K562 (cell line): ENCODE measurements at regions not wholly inside any gene's neighbourhood (a gene's known extent, or its start where the extent isn't known, plus 50 kb on each side); places are given as distances from the start of the nearest gene placed in this dataset.

Source experiments
- ATAC-seq: fragments of 200-7000 bp; cut with Tn5 transposase; 3 replicates; pipeline ENCODE4 v1.9.1; 2020; ENCODE audit warnings: moderate library complexity
- BruUV-seq: library from RNA; stranded (reverse); fragments of 400-500 nt; replicated peaks from 2 replicates; lab custom pipeline; 2021; lab: Mats Ljungman, UMichigan
- CTCF ChIA-PET: fragments of 300-600 bp; formaldehyde crosslinking; extraction: SDS; loops from one replicate; lab custom pipeline; 2021; ENCODE audit warnings: low intra/inter-chr PET ratio; lab: Yijun Ruan, JAX
- POLR2A ChIA-PET: fragments of 300-600, 350-650 bp; sonication (Branson Sonifier 250); formaldehyde crosslinking; extraction: SDS; loops from one replicate; lab custom pipeline; 2021; ENCODE audit warnings: antibody characterized with exemption, inconsistent platforms; lab: Yijun Ruan, JAX
- DNase-seq, 4 experiments: peaks; one replicate each; pipeline versions ENCODE4 v3.0.0 to v3.0.0-alpha.2; 2011 to 2018; ENCODE audit warnings: low spot score in 3 of 4, mixed read lengths in 3 of 4; ENCODE audit errors: extremely low read depth in 1 of 4
- FAIRE-seq: peaks from 2 replicates; lab custom pipeline; 2011; peaks lifted over from hg19 to GRCh38; lab: Jason Lieb, UNC
- H2AFZ ChIP-seq: 2 replicates; pipeline ENCODE4 v1.6.0; 2011; ENCODE audit warnings: low read depth, low read length, control low read depth, inconsistent platforms
- H3K27ac ChIP-seq: fragments of 200-600 bp; 3 replicates; pipeline ENCODE4 v1.8.0; 2011; ENCODE audit warnings: low read depth, mild to moderate bottlenecking, control low read depth, inconsistent platforms, low read length, moderate library complexity, mixed read lengths; ENCODE audit errors: extremely low read depth
- H3K27me3 ChIP-seq, 2 experiments: fragments of 300-600 bp in 1 of 2; 2 replicates in 1 of 2; 3 replicates in 1 of 2; pipeline versions ENCODE4 v1.6.0 to v1.8.0; 2011; ENCODE audit warnings: inconsistent platforms in 2 of 2, low read length in 2 of 2, mild to moderate bottlenecking in 1 of 2, mixed read lengths in 1 of 2, moderate library complexity in 1 of 2; ENCODE audit not compliant: control insufficient read depth in 2 of 2, insufficient read depth in 2 of 2
- H3K36me3 ChIP-seq: fragments of 300-600 bp; 3 replicates; pipeline ENCODE4 v1.8.0; 2011; ENCODE audit warnings: mild to moderate bottlenecking, low read length, inconsistent platforms; ENCODE audit not compliant: control insufficient read depth, insufficient read depth
- H3K4me1 ChIP-seq, 2 experiments: fragments of 200-600 bp in 1 of 2; replicated peaks in 1 of 2; 2 replicates in 1 of 2; 3 replicates in 1 of 2; pipeline versions ENCODE4 v1.5.1 to v1.8.0; 2011; ENCODE audit warnings: inconsistent platforms in 2 of 2, low read length in 2 of 2, mild to moderate bottlenecking in 1 of 2, mixed read lengths in 1 of 2, moderate library complexity in 1 of 2; ENCODE audit not compliant: control insufficient read depth in 2 of 2, insufficient read depth in 2 of 2
- H3K4me2 ChIP-seq: 2 replicates; pipeline ENCODE4 v1.6.1; 2011; ENCODE audit warnings: low read length, control low read depth, inconsistent platforms, mixed read lengths; ENCODE audit not compliant: insufficient read depth
- H3K4me3 ChIP-seq: fragments of 200-600 bp; sonication (generic), shearing (Covaris generic); 2 replicates; pipeline ENCODE4 v1.5.1; 2016; ENCODE audit warnings: control low read depth, inconsistent platforms
- H3K79me2 ChIP-seq: fragments of 200-600 bp; 3 replicates; pipeline ENCODE4 v1.8.0; 2011; ENCODE audit warnings: low read length, inconsistent platforms; ENCODE audit not compliant: control insufficient read depth, insufficient read depth
- H3K9ac ChIP-seq, 2 experiments: 2 replicates each; pipeline versions ENCODE4 v1.6.0 to v1.6.1; 2011; ENCODE audit warnings: low read depth in 2 of 2, low read length in 2 of 2, control low read depth in 1 of 2, inconsistent platforms in 1 of 2, mild to moderate bottlenecking in 1 of 2, mixed read lengths in 1 of 2; ENCODE audit not compliant: insufficient read depth in 1 of 2
- H3K9me1 ChIP-seq: one replicate; pipeline ENCODE4 v1.6.0; 2011; ENCODE audit warnings: inconsistent platforms, mild to moderate bottlenecking, low read length, moderate library complexity; ENCODE audit not compliant: control insufficient read depth, insufficient read depth
- H3K9me3 ChIP-seq: replicated peaks from 2 replicates; pipeline ENCODE4 v1.5.1; 2011; ENCODE audit warnings: low read depth, low read length, inconsistent platforms; ENCODE audit not compliant: control insufficient read depth, insufficient read depth
- H4K20me1 ChIP-seq: replicated peaks from 2 replicates; pipeline ENCODE4 v1.6.1; 2011; ENCODE audit warnings: low read length, inconsistent platforms, mixed read lengths; ENCODE audit not compliant: control insufficient read depth, insufficient read depth
- AFF1 ChIP-seq, 2 experiments: fragments of 450-650 bp; IDR thresholded peaks; 2 replicates each; pipeline ENCODE4 v1.6.1; 2018; ENCODE audit warnings: mild to moderate bottlenecking in 2 of 2, low read depth in 1 of 2; ENCODE audit not compliant: partially characterized antibody in 2 of 2
- CC2D1A ChIP-seq: fragments of 450-650 bp; IDR thresholded peaks from 2 replicates; pipeline ENCODE4 v1.6.1; 2017; ENCODE audit warnings: mild to moderate bottlenecking
- CEBPZ ChIP-seq: fragments of 150-350 bp; IDR thresholded peaks from 2 replicates; pipeline ENCODE4 v1.6.1; 2014; ENCODE audit warnings: low read depth, mild to moderate bottlenecking, low read length, borderline replicate concordance
- CSDE1 ChIP-seq, 2 experiments: fragments of 450-650 bp; IDR thresholded peaks; 2 replicates each; pipeline ENCODE4 v1.6.1; 2016; ENCODE audit warnings: mild to moderate bottlenecking in 1 of 2
- FOXJ3 ChIP-seq: sonication (generic); formaldehyde crosslinking; IDR thresholded peaks from 2 replicates; pipeline ENCODE4 v1.4.0; 2020; ENCODE audit warnings: mild to moderate bottlenecking, missing genetic modification reagents
- GTF2E2 ChIP-seq: fragments of 200-800 bp; sonication (Bioruptor generic); IDR thresholded peaks from 2 replicates; pipeline ENCODE4 v1.6.1; 2016; ENCODE audit warnings: missing genetic modification characterization, missing compliant biosample characterization
- JUNB ChIP-seq: fragments of 450-650 bp; formaldehyde crosslinking; conservative IDR thresholded peaks from 2 replicates; pipeline ENCODE4 v1.4.0; 2020; ENCODE audit warnings: mild to moderate bottlenecking
- MAFF ChIP-seq: IDR thresholded peaks from 2 replicates; pipeline ENCODE4 v1.6.1; 2012; ENCODE audit warnings: low read length, improper control_type of control experiment
- POLR2G ChIP-seq: fragments of 200-400 bp; formaldehyde crosslinking; IDR thresholded peaks from 2 replicates; pipeline ENCODE4 v1.6.1; 2017; ENCODE audit warnings: low read depth, mild to moderate bottlenecking, antibody characterized with exemption, low read length, moderate library complexity
- PPARD ChIP-seq: fragments of 250-450 bp; sonication (Bioruptor Pico); IDR thresholded peaks from 2 replicates; pipeline ENCODE4 v1.8.0; 2022; ENCODE audit warnings: inconsistent platforms, mild to moderate bottlenecking, moderate library complexity
- SMARCC2 ChIP-seq: fragments of 450-650 bp; IDR thresholded peaks from 2 replicates; pipeline ENCODE4 v1.6.1; 2017; ENCODE audit warnings: antibody characterized with exemption, moderate library complexity, mild to moderate bottlenecking, low read depth
- SREBF1 ChIP-seq: fragments of 150-350 bp; IDR thresholded peaks from 2 replicates; pipeline ENCODE4 v1.6.1; 2014; ENCODE audit warnings: antibody characterized with exemption, low read depth, low read length, borderline replicate concordance
- WHSC1 ChIP-seq: IDR thresholded peaks from one replicate; pipeline ENCODE4 v1.6.1; 2012; ENCODE audit warnings: low read length, control low read depth, inconsistent platforms
- ZBTB26 ChIP-seq: fragments of 450-650 bp; formaldehyde crosslinking; IDR thresholded peaks from 2 replicates; pipeline ENCODE4 v1.4.0; 2022; ENCODE audit warnings: missing genetic modification characterization
- ZNF830 ChIP-seq: fragments of 250-450 bp; sonication (Bioruptor Pico); IDR thresholded peaks from 2 replicates; pipeline ENCODE4 v1.5.0; 2021; ENCODE audit warnings: mild to moderate bottlenecking
- ZSCAN32 ChIP-seq: fragments of 450-650 bp; formaldehyde crosslinking; IDR thresholded peaks from 2 replicates; pipeline ENCODE4 v1.4.0; 2020; ENCODE audit warnings: mild to moderate bottlenecking, moderate library complexity
- WGBS: fragments of 100-300 bp; shearing (Covaris generic); methylation state at CpG from one replicate; pipeline ENCODE4 v1.1.6; 2016; ENCODE audit warnings: low coverage, mixed read lengths; ENCODE audit not compliant: insufficient coverage; ENCODE audit errors: missing lambda C conversion rate; 5-methylcytosine and 5-hydroxymethylcytosine counted together
- in situ Hi-C: fragments of 300-500 bp; cut with MboI; formaldehyde crosslinking; loops from 4 replicates; pipeline ENCODE4 v1.15.0; 2018; ENCODE audit warnings: inconsistent platforms, mixed read lengths
- intact Hi-C: fragments of 100-400 bp; cut with micrococcal nuclease; formaldehyde crosslinking; loops from 2 replicates; pipeline ENCODE4 v1.14.2; 2022

GRCh38 chr12:42902001-42902400, 312.5 kb upstream of the PRICKLE1 start:
- 10% methylated on average over 2 of the region's 2 CpGs for WGBS
- TF ChIP-seq WHSC1 = no peak
- TF ChIP-seq ZBTB26 (CRISPR knock-in tag) = no peak
- TF ChIP-seq SMARCC2 = no peak
- no peak for TF ChIP-seq PPARD (CRISPR knock-in tag)
- no peak for TF ChIP-seq CEBPZ
- no peak for TF ChIP-seq POLR2G
- TF ChIP-seq ZNF830 (CRISPR knock-in tag) = no peak
- TF ChIP-seq CSDE1 (IDR thresholded peaks at IDR 0.05) = no peak
- TF ChIP-seq SREBF1 = no peak
- no peak for TF ChIP-seq CC2D1A
- no peak for TF ChIP-seq FOXJ3 (CRISPR knock-in tag)
- TF ChIP-seq GTF2E2 = no peak
- TF ChIP-seq JUNB = no peak
- no peak for TF ChIP-seq MAFF
- TF ChIP-seq ZSCAN32 (CRISPR knock-in tag) = no peak
- TF ChIP-seq AFF1 (IDR thresholded peaks at IDR 0.05; ENCODE audit: low read depth in 1 of 2, partially characterized antibody in 2 of 2) = no peak

More at GRCh38 chr12:42902001-42902400, 312.5 kb upstream of the PRICKLE1 start:
- CTCF ChIA-PET = no interaction called here
- H3K9ac ChIP-seq = no peak overlapping the region
- POLR2A ChIA-PET = no interaction called here
- no peaks in the 10 kb centered on the region for H3K27me3 ChIP-seq
- no peaks in the 10 kb centered on the region for H3K36me3 ChIP-seq
- H4K20me1 ChIP-seq = no peaks in the 10 kb centered on the region
- BruUV-seq = no TSS peak
- ATAC-seq = no peak
- no peak overlapping the region for H3K27ac ChIP-seq
- no peak overlapping the region for H2AFZ ChIP-seq
- no peaks in the 10 kb centered on the region; the same call in 2 of the 3 replicates for H3K79me2 ChIP-seq
- H3K9me3 ChIP-seq = no peaks in the 10 kb centered on the region; the same call in 1 of the 2 replicates
- no peak overlapping the region for H3K4me2 ChIP-seq
- no peak overlapping the region for H3K4me3 ChIP-seq
- no peaks in the 10 kb centered on the region for H3K9me1 ChIP-seq
- FAIRE-seq = no peak
- no peaks in the 10 kb centered on the region for H3K4me1 ChIP-seq
- in situ Hi-C loops = no loop called here
- no peak for DNase-seq
- intact Hi-C loops = no loop called here
